ENCODE measurements at regions not wholly inside any gene's neighbourhood (a gene's known extent, or its start where the extent isn't known, plus 50 kb on each side); places are given as distances from the start of the nearest gene placed in this dataset.

DNA sequence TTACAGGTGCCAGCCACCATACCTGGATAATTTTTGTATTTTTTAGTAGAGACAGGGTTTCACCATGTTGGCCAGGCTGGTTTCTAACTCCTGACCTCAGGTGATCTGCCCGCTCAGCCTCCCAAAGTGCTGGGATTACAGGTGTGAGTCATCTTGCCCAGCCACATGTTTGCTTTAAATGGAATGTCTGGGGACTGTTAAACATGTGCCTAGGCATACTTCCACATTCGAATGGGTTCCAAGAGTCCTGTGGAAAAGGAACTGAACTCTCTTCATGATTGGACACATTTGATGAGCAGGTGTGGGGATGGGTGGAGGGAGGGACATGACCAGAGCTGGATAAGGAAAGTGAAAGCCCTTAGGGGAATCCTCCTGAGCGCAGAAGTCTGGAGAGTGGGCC, 58.4 kb upstream of the GREB1L start:
- ChIA-PET CTCF (interaction anchor here (2.2 to 2.8 kb wide), 2 partner anchors 8 to 11 kb away, joined by 6 to 13 read pairs; no protein-coding TSS in a partner anchor), POLR2A (no interaction called here)
- H3K9me3 ChIP-seq: no peaks in the 10 kb centered on the region
- H3K4me1 ChIP-seq: no peaks in the 10 kb centered on the region
- 53% methylated on average over 3 of the region's 3 CpGs for WGBS (ENCODE audit: missing lambda C conversion rate)
- TF ChIP-seq TP53 (CRISPR knock-in tag; IDR thresholded peaks at IDR 0.05): no peak
- TF ChIP-seq RCOR1 (IDR thresholded peaks at IDR 0.05; ENCODE audit: low read depth, low read length): no peak
- TF ChIP-seq JUN (IDR thresholded peaks at IDR 0.05): no peak
- TF ChIP-seq RARB (CRISPR knock-in tag; IDR thresholded peaks at IDR 0.05): no peak
- no peak for TF ChIP-seq PHF8 (IDR thresholded peaks at IDR 0.05; ENCODE audit: borderline replicate concordance, low read depth)
- TF ChIP-seq MAZ (IDR thresholded peaks at IDR 0.05; ENCODE audit: borderline replicate concordance, low read depth, low read length): no peak
- no peak for TF ChIP-seq EHF (CRISPR knock-in tag; IDR thresholded peaks at IDR 0.05)
- TF ChIP-seq, protein P1, sequence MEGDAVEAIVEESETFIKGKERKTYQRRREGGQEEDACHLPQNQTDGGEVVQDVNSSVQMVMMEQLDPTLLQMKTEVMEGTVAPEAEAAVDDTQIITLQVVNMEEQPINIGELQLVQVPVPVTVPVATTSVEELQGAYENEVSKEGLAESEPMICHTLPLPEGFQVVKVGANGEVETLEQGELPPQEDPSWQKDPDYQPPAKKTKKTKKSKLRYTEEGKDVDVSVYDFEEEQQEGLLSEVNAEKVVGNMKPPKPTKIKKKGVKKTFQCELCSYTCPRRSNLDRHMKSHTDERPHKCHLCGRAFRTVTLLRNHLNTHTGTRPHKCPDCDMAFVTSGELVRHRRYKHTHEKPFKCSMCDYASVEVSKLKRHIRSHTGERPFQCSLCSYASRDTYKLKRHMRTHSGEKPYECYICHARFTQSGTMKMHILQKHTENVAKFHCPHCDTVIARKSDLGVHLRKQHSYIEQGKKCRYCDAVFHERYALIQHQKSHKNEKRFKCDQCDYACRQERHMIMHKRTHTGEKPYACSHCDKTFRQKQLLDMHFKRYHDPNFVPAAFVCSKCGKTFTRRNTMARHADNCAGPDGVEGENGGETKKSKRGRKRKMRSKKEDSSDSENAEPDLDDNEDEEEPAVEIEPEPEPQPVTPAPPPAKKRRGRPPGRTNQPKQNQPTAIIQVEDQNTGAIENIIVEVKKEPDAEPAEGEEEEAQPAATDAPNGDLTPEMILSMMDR (IDR thresholded peaks at IDR 0.05): no peak
- TF ChIP-seq, protein P2, sequence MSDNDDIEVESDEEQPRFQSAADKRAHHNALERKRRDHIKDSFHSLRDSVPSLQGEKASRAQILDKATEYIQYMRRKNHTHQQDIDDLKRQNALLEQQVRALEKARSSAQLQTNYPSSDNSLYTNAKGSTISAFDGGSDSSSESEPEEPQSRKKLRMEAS (IDR thresholded peaks at IDR 0.05): no peak
- TF ChIP-seq ZFP36 (IDR thresholded peaks at IDR 0.05; ENCODE audit: borderline replicate concordance, partially characterized antibody): no peak
- TF ChIP-seq ZNF302 (CRISPR knock-in tag; IDR thresholded peaks at IDR 0.05): no peak
- TF ChIP-seq RAD21 (conservative IDR thresholded peaks at IDR 0.05 in 1 of 2, IDR thresholded peaks at IDR 0.05 in 1 of 2): no peak
- H3K27ac ChIP-seq: no peak overlapping the region
- no peak overlapping the region for H3K4me2 ChIP-seq
- DNase-seq (ENCODE audit: low read depth in 1 of 2, low spot score in 1 of 2) (no peak), ATAC-seq (no peak), FAIRE-seq (no peak)
- H3K4me3 ChIP-seq: no peak overlapping the region

DNA sequence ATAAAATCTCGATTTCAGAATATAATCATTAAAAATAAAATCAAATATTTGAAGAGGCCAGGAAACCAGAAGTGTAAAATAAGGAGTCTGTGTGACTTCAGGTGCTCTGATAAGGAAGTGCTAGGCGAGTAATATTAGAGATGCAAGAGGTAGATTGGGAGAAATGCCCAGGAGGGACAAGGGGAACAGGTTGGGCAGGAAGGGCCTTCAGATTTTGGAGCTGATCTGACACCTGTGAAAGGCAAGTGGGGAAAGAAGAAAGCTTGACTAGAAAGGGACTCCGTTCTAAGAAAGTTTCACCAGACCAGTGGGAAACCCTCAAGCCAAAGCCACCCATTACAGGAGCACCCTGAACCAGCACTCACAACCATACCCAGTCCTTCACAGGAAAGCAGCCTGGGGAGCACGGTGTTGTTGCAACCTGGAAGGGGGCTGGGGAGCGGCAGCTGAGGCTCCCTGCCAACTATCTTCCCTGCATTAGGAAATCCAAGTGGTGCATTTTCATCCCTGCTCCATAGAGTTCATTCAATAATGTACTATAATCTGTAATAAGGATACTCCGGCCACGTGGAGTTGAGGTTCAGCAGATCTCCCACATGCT, 57.5 kb upstream of the GREB1L start:
- no peak overlapping the region for H3K4me2 ChIP-seq
- WGBS (ENCODE audit: missing lambda C conversion rate): 57% methylated on average over 7 of the region's 7 CpGs
- no peak overlapping the region for H3K4me3 ChIP-seq
- TF ChIP-seq EHMT2 (IDR thresholded peaks at IDR 0.05; ENCODE audit: low read depth) (no peak), POLR2AphosphoS2 (conservative IDR thresholded peaks at IDR 0.05; ENCODE audit: low read length) (no peak), BHLHE40 (IDR thresholded peaks at IDR 0.05; ENCODE audit: low read depth, low read length) (no peak), JUN (IDR thresholded peaks at IDR 0.05) (no peak), CHD2 (IDR thresholded peaks at IDR 0.05; ENCODE audit: low read length, partially characterized antibody) (no peak), NR3C1 (IDR thresholded peaks at IDR 0.05) (no peak), RFX5 (IDR thresholded peaks at IDR 0.05) (no peak), KDM1A (IDR thresholded peaks at IDR 0.05; ENCODE audit: low read depth) (no peak), RARB (CRISPR knock-in tag; IDR thresholded peaks at IDR 0.05) (no peak), FOXS1 (CRISPR knock-in tag; IDR thresholded peaks at IDR 0.05) (no peak), ZC3H11A (IDR thresholded peaks at IDR 0.05) (no peak)
- TF ChIP-seq, protein P2 (IDR thresholded peaks at IDR 0.05): no peak
- TF ChIP-seq, protein P3, sequence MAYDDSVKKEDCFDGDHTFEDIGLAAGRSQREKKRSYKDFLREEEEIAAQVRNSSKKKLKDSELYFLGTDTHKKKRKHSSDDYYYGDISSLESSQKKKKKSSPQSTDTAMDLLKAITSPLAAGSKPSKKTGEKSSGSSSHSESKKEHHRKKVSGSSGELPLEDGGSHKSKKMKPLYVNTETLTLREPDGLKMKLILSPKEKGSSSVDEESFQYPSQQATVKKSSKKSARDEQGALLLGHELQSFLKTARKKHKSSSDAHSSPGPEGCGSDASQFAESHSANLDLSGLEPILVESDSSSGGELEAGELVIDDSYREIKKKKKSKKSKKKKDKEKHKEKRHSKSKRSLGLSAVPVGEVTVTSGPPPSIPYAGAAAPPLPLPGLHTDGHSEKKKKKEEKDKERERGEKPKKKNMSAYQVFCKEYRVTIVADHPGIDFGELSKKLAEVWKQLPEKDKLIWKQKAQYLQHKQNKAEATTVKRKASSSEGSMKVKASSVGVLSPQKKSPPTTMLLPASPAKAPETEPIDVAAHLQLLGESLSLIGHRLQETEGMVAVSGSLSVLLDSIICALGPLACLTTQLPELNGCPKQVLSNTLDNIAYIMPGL (CRISPR knock-in tag; IDR thresholded peaks at IDR 0.05; ENCODE audit: borderline replicate concordance): no peak
- TF ChIP-seq, protein P1 (IDR thresholded peaks at IDR 0.05): no peak
- TF ChIP-seq, protein P4, sequence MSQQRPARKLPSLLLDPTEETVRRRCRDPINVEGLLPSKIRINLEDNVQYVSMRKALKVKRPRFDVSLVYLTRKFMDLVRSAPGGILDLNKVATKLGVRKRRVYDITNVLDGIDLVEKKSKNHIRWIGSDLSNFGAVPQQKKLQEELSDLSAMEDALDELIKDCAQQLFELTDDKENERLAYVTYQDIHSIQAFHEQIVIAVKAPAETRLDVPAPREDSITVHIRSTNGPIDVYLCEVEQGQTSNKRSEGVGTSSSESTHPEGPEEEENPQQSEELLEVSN (IDR thresholded peaks at IDR 0.05; ENCODE audit: borderline replicate concordance, low read depth): no peak
- no peak overlapping the region for H3K27ac ChIP-seq
- CTCF ChIA-PET: interaction anchor here (1.2 to 2.8 kb wide), 2 partner anchors 10 to 190 kb away, joined by 3 to 13 read pairs; no protein-coding TSS in a partner anchor
- no peaks in the 10 kb centered on the region for H3K4me1 ChIP-seq
- POLR2A ChIA-PET: no interaction called here
- DNase-seq (ENCODE audit: low read depth in 1 of 2, low spot score in 1 of 2): no peak
- no peak for ATAC-seq
- no peak for FAIRE-seq
- H3K9me3 ChIP-seq: no peaks in the 10 kb centered on the region

All from A549 (cell line).